DND-41 (cell line): ENCODE measurements at regions not wholly inside any gene's neighbourhood (a gene's known extent, or its start where the extent isn't known, plus 50 kb on each side); places are given as distances from the start of the nearest gene placed in this dataset.

Experiments
- ATAC-seq: fragments of 200-7000 bp; cut with Tn5 transposase; 3 replicates; pipeline ENCODE4 v1.9.1; 2021; ENCODE audit warnings: low read depth; ENCODE audit not compliant: insufficient read depth
- DNase-seq: peaks from one replicate; pipeline ENCODE4 v3.0.0-alpha.2; 2020
- H2AFZ ChIP-seq: 2 replicates; pipeline ENCODE4 v1.6.0; 2012; ENCODE audit warnings: low read depth, low read length
- H3K27ac ChIP-seq: 2 replicates; pipeline ENCODE4 v1.5.1; 2012; ENCODE audit warnings: low read length, inconsistent platforms
- H3K27me3 ChIP-seq: fragments of 200-600 bp; sonication (generic); 2 replicates; pipeline ENCODE4 v1.6.0; 2012; ENCODE audit warnings: low read length, mild to moderate bottlenecking, inconsistent platforms; ENCODE audit not compliant: insufficient read depth, poor library complexity
- H3K36me3 ChIP-seq: 2 replicates; pipeline ENCODE4 v1.5.1; 2012; ENCODE audit warnings: low read length, inconsistent platforms; ENCODE audit not compliant: insufficient read depth
- H3K4me1 ChIP-seq: 2 replicates; pipeline ENCODE4 v1.5.1; 2012; ENCODE audit warnings: mild to moderate bottlenecking, low read length; ENCODE audit not compliant: insufficient read depth
- H3K4me2 ChIP-seq: 2 replicates; pipeline ENCODE4 v1.6.0; 2012; ENCODE audit warnings: mild to moderate bottlenecking, moderate library complexity, low read length, inconsistent platforms; ENCODE audit not compliant: insufficient read depth
- H3K4me3 ChIP-seq, 2 experiments: fragments of 200-600 bp in 1 of 2; shearing (Covaris generic) in 1 of 2; 2 replicates each; pipeline ENCODE4 v1.5.1; 2012 to 2016; ENCODE audit warnings: inconsistent platforms in 2 of 2, low read length in 2 of 2, mild to moderate bottlenecking in 2 of 2, low read depth in 1 of 2, moderate library complexity in 1 of 2
- H3K79me2 ChIP-seq: 2 replicates; pipeline ENCODE4 v1.6.0; 2012; ENCODE audit warnings: low read length, inconsistent platforms; ENCODE audit not compliant: insufficient read depth
- H3K9ac ChIP-seq: 2 replicates; pipeline ENCODE4 v1.6.0; 2012; ENCODE audit warnings: low read depth, mild to moderate bottlenecking, inconsistent platforms, low read length, moderate library complexity
- H3K9me3 ChIP-seq: 2 replicates; pipeline ENCODE4 v1.5.1; 2012; ENCODE audit warnings: low read length, moderate library complexity, mild to moderate bottlenecking, inconsistent platforms; ENCODE audit not compliant: insufficient read depth, severe bottlenecking
- H4K20me1 ChIP-seq: 2 replicates; pipeline ENCODE4 v1.6.0; 2012; ENCODE audit warnings: low read length; ENCODE audit not compliant: insufficient read depth
- CTCF ChIP-seq: IDR thresholded peaks from 2 replicates; pipeline ENCODE4 v1.5.1; 2012; ENCODE audit warnings: borderline replicate concordance, low read length, moderate library complexity, mild to moderate bottlenecking; ENCODE audit not compliant: poor library complexity, severe bottlenecking; ENCODE audit errors: extremely low read depth
- EZH2 ChIP-seq: IDR thresholded peaks from 3 replicates; pipeline ENCODE4 v1.6.1; 2012; ENCODE audit warnings: borderline replicate concordance, low read depth, mild to moderate bottlenecking, moderate library complexity, low read length, inconsistent platforms; ENCODE audit not compliant: severe bottlenecking

- no peak overlapping the region for H3K4me2 ChIP-seq
Observed at GRCh38 chr16:64865069-64865696, 256.7 kb downstream of the CDH11 start.

GRCh38 chr16:64864232-64864809 lies 257.5 kb downstream of the CDH11 start:
- ATAC-seq (no peak), DNase-seq (no peak)
- H4K20me1 ChIP-seq = no peaks in the 10 kb centered on the region
- no peak overlapping the region for H3K27ac ChIP-seq
- H3K4me1 ChIP-seq = no peaks in the 10 kb centered on the region
- no peaks in the 10 kb centered on the region for H3K27me3 ChIP-seq
- no peaks in the 10 kb centered on the region for H3K79me2 ChIP-seq
- no peaks in the 10 kb centered on the region for H3K36me3 ChIP-seq
- no peaks in the 10 kb centered on the region for H3K9me3 ChIP-seq
- TF ChIP-seq CTCF (no peak), EZH2 (no peak)
- H2AFZ ChIP-seq = no peak overlapping the region
- no peak overlapping the region for H3K9ac ChIP-seq
- H3K4me2 ChIP-seq = no peak overlapping the region
- no peak overlapping the region for H3K4me3 ChIP-seq

More at GRCh38 chr16:64865069-64865696, 256.7 kb downstream of the CDH11 start:
- H4K20me1 ChIP-seq = no peaks in the 10 kb centered on the region
- no peak overlapping the region for H2AFZ ChIP-seq
- H3K36me3 ChIP-seq = no peaks in the 10 kb centered on the region
- H3K9me3 ChIP-seq = no peaks in the 10 kb centered on the region
- H3K79me2 ChIP-seq = no peaks in the 10 kb centered on the region
- DNase-seq = no peak
- H3K4me3 ChIP-seq = no peak overlapping the region
- ATAC-seq = no peak
- H3K27ac ChIP-seq = no peak overlapping the region
- H3K4me1 ChIP-seq = no peaks in the 10 kb centered on the region
- no peaks in the 10 kb centered on the region for H3K27me3 ChIP-seq
- no peak overlapping the region for H3K9ac ChIP-seq
- no peak for TF ChIP-seq EZH2
- TF ChIP-seq CTCF = no peak

GRCh38 chr16:64858076-64858475 lies 263.8 kb downstream of the CDH11 start:
- DNase-seq = no peak
- Histone ChIP-seq H3K9ac (no peak overlapping the region), H3K4me2 (no peak overlapping the region), H3K9me3 (no peaks in the 10 kb centered on the region), H3K27ac (no peak overlapping the region), H3K4me3 (no peak overlapping the region), H4K20me1 (no peaks in the 10 kb centered on the region), H3K4me1 (no peaks in the 10 kb centered on the region), H3K27me3 (no peaks in the 10 kb centered on the region), H3K36me3 (no peaks in the 10 kb centered on the region), H2AFZ (no peak overlapping the region), H3K79me2 (no peaks in the 10 kb centered on the region)
- TF ChIP-seq CTCF (no peak), EZH2 (no peak)
- ATAC-seq = no peak
